ENCODE measurements at regions not wholly inside any gene's neighbourhood (a gene's known extent, or its start where the extent isn't known, plus 50 kb on each side); places are given as distances from the start of the nearest gene placed in this dataset.

DNA sequence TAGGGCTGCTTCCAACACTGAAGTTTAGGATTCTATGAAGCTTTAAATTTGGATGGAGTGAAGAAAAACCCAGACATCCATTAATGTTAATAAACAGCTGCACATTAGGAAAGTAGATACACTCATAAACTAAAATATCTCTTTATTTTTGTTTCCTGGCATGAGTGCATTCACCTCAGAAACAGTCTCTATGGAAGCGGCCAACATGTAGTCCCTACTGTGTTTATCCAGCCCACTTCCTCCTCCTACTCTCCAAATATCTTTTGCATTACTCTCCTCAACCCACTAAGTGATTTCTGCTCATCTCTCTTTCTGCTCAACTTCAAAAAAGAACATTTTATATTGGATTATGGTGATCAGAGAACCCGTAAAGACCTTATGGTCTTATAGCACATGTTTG, 180.3 kb upstream of the MXRA5 start (continued):
- TF ChIP-seq NANOG (IDR thresholded peaks at IDR 0.05; ENCODE audit: insufficient read depth, low read depth, low read length, poor library complexity, severe bottlenecking) (no peak), YY1 (IDR thresholded peaks at IDR 0.05; ENCODE audit: low read depth, low read length) (no peak), POLR2AphosphoS5 (IDR thresholded peaks at IDR 0.05; ENCODE audit: low read depth, low read length) (no peak), RNF2 (IDR thresholded peaks at IDR 0.05; ENCODE audit: borderline replicate concordance, low read depth, low read length, missing control alignments, poor library complexity, severe bottlenecking) (no peak)
- TF ChIP-seq, protein P1, sequence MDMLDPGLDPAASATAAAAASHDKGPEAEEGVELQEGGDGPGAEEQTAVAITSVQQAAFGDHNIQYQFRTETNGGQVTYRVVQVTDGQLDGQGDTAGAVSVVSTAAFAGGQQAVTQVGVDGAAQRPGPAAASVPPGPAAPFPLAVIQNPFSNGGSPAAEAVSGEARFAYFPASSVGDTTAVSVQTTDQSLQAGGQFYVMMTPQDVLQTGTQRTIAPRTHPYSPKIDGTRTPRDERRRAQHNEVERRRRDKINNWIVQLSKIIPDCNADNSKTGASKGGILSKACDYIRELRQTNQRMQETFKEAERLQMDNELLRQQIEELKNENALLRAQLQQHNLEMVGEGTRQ (IDR thresholded peaks at IDR 0.05; ENCODE audit: low read length) = no peak

Measured in H1 (cell line).